ENCODE measurements at regions not wholly inside any gene's neighbourhood (a gene's known extent, or its start where the extent isn't known, plus 50 kb on each side); places are given as distances from the start of the nearest gene placed in this dataset.

DNA sequence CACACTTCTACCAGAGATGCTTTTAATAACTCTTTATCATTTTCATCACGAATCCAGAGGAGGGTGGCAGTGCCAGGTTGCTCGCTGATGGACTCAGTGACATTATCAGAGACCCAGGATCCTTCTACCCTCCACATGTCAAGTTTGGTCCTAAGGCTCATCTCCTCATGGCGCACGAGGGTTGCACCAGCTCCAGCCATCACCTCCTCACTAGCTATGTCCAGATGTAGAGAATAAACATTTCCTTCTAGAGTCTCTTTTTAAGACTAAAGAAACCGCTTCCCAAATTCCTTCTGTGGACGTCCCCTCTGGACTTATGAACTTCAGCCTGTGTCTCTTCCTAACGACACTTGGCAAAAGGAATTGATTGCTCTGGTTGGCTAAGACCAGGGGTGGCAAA lies 178.7 kb downstream of the BMP7 start:
- Histone ChIP-seq H3K4me1 (no peaks in the 10 kb centered on the region), H3K27me3 (no peaks in the 10 kb centered on the region), H3K4me3 (ENCODE audit: low read depth, low read length) (no peak overlapping the region), H3K36me3 (no peaks in the 10 kb centered on the region), H3K9me3 (no peaks in the 10 kb centered on the region)
- TF ChIP-seq, protein P1, sequence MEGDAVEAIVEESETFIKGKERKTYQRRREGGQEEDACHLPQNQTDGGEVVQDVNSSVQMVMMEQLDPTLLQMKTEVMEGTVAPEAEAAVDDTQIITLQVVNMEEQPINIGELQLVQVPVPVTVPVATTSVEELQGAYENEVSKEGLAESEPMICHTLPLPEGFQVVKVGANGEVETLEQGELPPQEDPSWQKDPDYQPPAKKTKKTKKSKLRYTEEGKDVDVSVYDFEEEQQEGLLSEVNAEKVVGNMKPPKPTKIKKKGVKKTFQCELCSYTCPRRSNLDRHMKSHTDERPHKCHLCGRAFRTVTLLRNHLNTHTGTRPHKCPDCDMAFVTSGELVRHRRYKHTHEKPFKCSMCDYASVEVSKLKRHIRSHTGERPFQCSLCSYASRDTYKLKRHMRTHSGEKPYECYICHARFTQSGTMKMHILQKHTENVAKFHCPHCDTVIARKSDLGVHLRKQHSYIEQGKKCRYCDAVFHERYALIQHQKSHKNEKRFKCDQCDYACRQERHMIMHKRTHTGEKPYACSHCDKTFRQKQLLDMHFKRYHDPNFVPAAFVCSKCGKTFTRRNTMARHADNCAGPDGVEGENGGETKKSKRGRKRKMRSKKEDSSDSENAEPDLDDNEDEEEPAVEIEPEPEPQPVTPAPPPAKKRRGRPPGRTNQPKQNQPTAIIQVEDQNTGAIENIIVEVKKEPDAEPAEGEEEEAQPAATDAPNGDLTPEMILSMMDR (IDR thresholded peaks at IDR 0.05; ENCODE audit: low read depth, low read length), result no peak
- no peak for DNase-seq

- TF ChIP-seq, protein P1 (IDR thresholded peaks at IDR 0.05; ENCODE audit: low read depth, low read length), result no peak
- Histone ChIP-seq H3K36me3 (no peaks in the 10 kb centered on the region), H3K9me3 (no peaks in the 10 kb centered on the region), H3K4me1 (no peaks in the 10 kb centered on the region), H3K4me3 (ENCODE audit: low read depth, low read length) (no peak overlapping the region), H3K27me3 (no peaks in the 10 kb centered on the region)
- no peak for DNase-seq
These were observed 178.0 kb downstream of the BMP7 start for GRCh38 chr20:57088436-57088835.

GRCh38 chr20:57089699-57090144 lies 176.7 kb downstream of the BMP7 start:
- Histone ChIP-seq H3K36me3 (no peaks in the 10 kb centered on the region), H3K4me3 (ENCODE audit: low read depth, low read length) (no peak overlapping the region), H3K9me3 (no peaks in the 10 kb centered on the region), H3K4me1 (no peaks in the 10 kb centered on the region), H3K27me3 (no peaks in the 10 kb centered on the region)
- TF ChIP-seq, protein P1 (IDR thresholded peaks at IDR 0.05; ENCODE audit: low read depth, low read length), result peak; percentile 85
- peak; percentile 84 for DNase-seq

DNA sequence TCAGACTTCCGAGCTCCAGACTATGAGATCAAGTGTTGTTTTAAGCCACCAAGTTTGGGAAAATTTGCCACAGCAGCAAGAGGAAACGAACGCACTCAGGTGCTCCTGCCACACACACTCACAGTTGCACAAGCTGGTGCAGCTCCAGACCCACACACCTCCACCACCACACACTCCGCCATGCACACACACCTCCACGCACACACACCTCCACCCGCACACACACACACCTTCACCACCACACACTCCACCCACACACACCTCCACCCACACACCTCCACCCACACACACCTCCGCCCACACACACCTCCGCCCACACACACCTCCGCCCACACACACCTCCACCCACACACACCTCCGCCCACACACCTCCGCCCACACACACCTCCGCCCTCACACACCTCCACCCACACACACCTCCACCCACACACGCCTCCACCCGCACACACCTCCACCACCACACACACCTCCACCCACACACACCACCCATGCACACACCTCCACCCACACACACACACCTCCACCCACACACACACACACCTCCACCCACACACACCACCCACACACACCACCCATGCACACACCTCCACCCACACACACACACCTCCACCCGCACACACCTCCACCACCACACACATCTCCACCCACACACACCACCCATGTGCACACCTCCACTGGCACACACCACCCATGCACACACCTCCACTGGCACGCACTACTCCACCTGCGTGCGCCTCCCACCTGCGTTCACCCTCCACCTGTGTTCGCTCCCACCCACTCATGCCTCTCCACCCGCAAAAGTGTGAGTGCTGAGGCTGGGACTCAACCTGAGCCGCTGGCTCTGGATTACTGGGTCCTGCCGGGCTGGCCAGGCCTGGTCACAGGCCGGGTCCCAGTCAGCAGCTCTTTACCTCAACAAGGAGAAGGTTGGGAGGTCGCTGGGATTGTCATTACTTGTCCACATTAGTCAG lies 175.6 kb downstream of the BMP7 start:
- TF ChIP-seq, protein P1 (IDR thresholded peaks at IDR 0.05; ENCODE audit: low read depth, low read length), result no peak
- Histone ChIP-seq H3K4me3 (ENCODE audit: low read depth, low read length) (no peak overlapping the region), H3K4me1 (no peaks in the 10 kb centered on the region), H3K36me3 (no peaks in the 10 kb centered on the region), H3K27me3 (no peaks in the 10 kb centered on the region), H3K9me3 (no peaks in the 10 kb centered on the region)
- no peak for DNase-seq

- Histone ChIP-seq H3K27me3 (no peaks in the 10 kb centered on the region), H3K36me3 (no peaks in the 10 kb centered on the region), H3K9me3 (no peaks in the 10 kb centered on the region), H3K4me3 (ENCODE audit: low read depth, low read length) (no peak overlapping the region), H3K4me1 (no peaks in the 10 kb centered on the region)
- DNase-seq, result no peak
- TF ChIP-seq, protein P1 (IDR thresholded peaks at IDR 0.05; ENCODE audit: low read depth, low read length), result no peak
These were observed 174.7 kb downstream of the BMP7 start for GRCh38 chr20:57091748-57092111.

All from BE2C (cell line).